ENCODE measurements at regions not wholly inside any gene's neighbourhood (a gene's known extent, or its start where the extent isn't known, plus 50 kb on each side); places are given as distances from the start of the nearest gene placed in this dataset.

GRCh38 chr2:188119112-188119838, 172.4 kb upstream of the GULP1 start:
- no peak overlapping the region for H3K4me3 ChIP-seq (ENCODE audit: low read depth, low read length)
- no peak for TF ChIP-seq CTCF (IDR thresholded peaks at IDR 0.05; ENCODE audit: control insufficient read depth, extremely low read depth, insufficient read depth)
- no peak for DNase-seq (ENCODE audit: low read depth)

- no peak for DNase-seq (ENCODE audit: low read depth)
- H3K4me3 ChIP-seq (ENCODE audit: low read depth, low read length) = no peak overlapping the region
- TF ChIP-seq CTCF (IDR thresholded peaks at IDR 0.05; ENCODE audit: control insufficient read depth, extremely low read depth, insufficient read depth) = no peak
These were observed 168.7 kb upstream of the GULP1 start for GRCh38 chr2:188122985-188123384.

GRCh38 chr2:188129677-188130076, 162.0 kb upstream of the GULP1 start:
- no peak for TF ChIP-seq CTCF (IDR thresholded peaks at IDR 0.05; ENCODE audit: control insufficient read depth, extremely low read depth, insufficient read depth)

GRCh38 chr2:188130317-188130716, 161.4 kb upstream of the GULP1 start:
- TF ChIP-seq CTCF (IDR thresholded peaks at IDR 0.05; ENCODE audit: control insufficient read depth, extremely low read depth, insufficient read depth) = no peak
- DNase-seq (ENCODE audit: low read depth) = no peak
- H3K4me3 ChIP-seq (ENCODE audit: low read depth, low read length) = no peak overlapping the region

More at GRCh38 chr2:188129677-188130076, 162.0 kb upstream of the GULP1 start:
- DNase-seq (ENCODE audit: low read depth) = peak; percentile 80
- H3K4me3 ChIP-seq (ENCODE audit: low read depth, low read length) = no peak overlapping the region

DNA sequence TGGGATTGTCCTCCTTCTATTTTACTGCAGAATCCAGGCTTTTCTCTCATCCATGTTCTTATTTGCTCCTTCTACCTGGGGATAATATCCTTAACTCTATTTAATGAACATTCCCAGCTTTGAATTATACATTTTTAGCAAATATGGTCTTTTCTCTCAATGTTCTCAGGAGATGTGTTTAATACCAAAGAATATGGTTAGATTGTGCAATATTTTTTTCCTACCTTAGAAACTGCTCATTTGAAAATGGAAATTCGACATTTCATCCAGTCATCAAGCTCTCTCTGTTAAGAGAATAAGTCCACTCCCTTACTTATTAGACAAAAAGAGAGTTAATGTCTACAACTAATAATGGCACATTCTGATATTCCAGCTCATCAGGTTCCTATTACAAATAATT, 160.4 kb upstream of the GULP1 start:
- no peak for DNase-seq (ENCODE audit: low read depth)
- H3K4me3 ChIP-seq (ENCODE audit: low read depth, low read length) = no peak overlapping the region
- TF ChIP-seq CTCF (IDR thresholded peaks at IDR 0.05; ENCODE audit: control insufficient read depth, extremely low read depth, insufficient read depth) = no peak

DNA sequence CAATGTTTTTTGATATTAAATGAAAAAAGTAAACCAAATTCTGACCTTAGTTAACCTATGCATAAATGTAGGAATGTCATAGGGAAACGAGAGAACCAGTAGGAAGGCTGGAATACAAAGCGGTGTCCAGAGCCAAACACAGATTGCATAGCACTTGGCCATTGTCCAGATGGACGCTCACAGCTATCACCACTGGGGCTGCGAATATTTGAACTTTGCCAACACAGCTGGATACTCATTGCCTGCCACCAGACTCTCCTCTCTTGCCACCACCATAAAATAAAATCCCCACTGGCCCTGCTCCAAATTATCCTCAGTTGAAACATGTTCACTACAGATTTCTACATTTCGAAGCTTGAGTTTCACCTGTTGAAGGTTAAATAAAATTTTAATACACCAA, 159.3 kb upstream of the GULP1 start:
- no peak for TF ChIP-seq CTCF (IDR thresholded peaks at IDR 0.05; ENCODE audit: control insufficient read depth, extremely low read depth, insufficient read depth)
- no peak overlapping the region for H3K4me3 ChIP-seq (ENCODE audit: low read depth, low read length)
- DNase-seq (ENCODE audit: low read depth) = peak; percentile 28

GRCh38 chr2:188134241-188134640, 157.4 kb upstream of the GULP1 start:
- TF ChIP-seq CTCF (IDR thresholded peaks at IDR 0.05; ENCODE audit: control insufficient read depth, extremely low read depth, insufficient read depth) = no peak
- no peak for DNase-seq (ENCODE audit: low read depth)
- no peak overlapping the region for H3K4me3 ChIP-seq (ENCODE audit: low read depth, low read length)
